Memory B cell (primary cell): ENCODE measurements at regions not wholly inside any gene's neighbourhood (a gene's known extent, or its start where the extent isn't known, plus 50 kb on each side); places are given as distances from the start of the nearest gene placed in this dataset.

ENCODE experiments used
- ATAC-seq: fragments of 150-1000 bp; cut with Tn5 transposase; 2 replicates; pipeline ENCODE4 v1.10.0; 2021; ENCODE audit warnings: low read depth, mild to moderate bottlenecking, moderate library complexity
- DNase-seq, 2 donors: peaks; one replicate each; pipeline ENCODE4 v3.0.0; 2022; ENCODE audit warnings: low spot score in 2 of 2
- H3K27ac Mint-ChIP-seq: one replicate; pipeline ENCODE4 v1.8.0; 2022; ENCODE audit warnings: mild to moderate bottlenecking, moderate library complexity, mixed read lengths
- H3K27me3 Mint-ChIP-seq: one replicate; pipeline ENCODE4 v1.8.0; 2022; ENCODE audit warnings: mixed read lengths
- H3K36me3 Mint-ChIP-seq: one replicate; pipeline ENCODE4 v1.8.0; 2022; ENCODE audit warnings: mild to moderate bottlenecking, mixed read lengths
- H3K4me1 Mint-ChIP-seq: one replicate; pipeline ENCODE4 v1.8.0; 2022; ENCODE audit warnings: mixed read lengths
- H3K4me3 Mint-ChIP-seq: one replicate; pipeline ENCODE4 v1.8.0; 2022; ENCODE audit warnings: mild to moderate bottlenecking, moderate library complexity, mixed read lengths
- H3K9me3 Mint-ChIP-seq: one replicate; pipeline ENCODE4 v1.8.0; 2022; ENCODE audit warnings: mixed read lengths

DNA sequence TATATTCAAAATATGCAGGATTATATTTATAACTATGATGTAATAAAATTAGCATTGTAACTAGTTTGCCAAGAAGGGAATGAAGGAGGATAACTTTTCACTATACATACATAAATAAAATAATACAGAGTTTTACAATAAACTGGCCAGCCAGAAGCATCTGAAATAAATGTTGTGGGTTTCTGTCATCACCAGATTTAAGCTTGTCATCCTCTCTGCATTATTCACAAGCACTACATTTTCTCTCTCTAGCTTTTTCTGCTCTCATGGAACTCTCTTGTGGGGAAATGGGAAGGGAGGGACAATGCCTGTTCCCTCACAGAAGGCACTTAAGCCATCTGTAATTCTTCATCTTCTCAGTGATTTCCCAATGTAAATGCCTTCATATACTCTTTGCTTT is 626.8 kb downstream of the SEMA5A start:
- Mint-ChIP-seq H3K4me1 (peaks cover 4% of the 10 kb centered on the region), H3K27ac (no peak overlapping the region), H3K27me3 (no peaks in the 10 kb centered on the region), H3K9me3 (peaks cover 10% of the 10 kb centered on the region), H3K4me3 (no peak overlapping the region), H3K36me3 (no peaks in the 10 kb centered on the region)
- ATAC-seq (no peak), DNase-seq (no peak)

- no peak for ATAC-seq
- H3K9me3 Mint-ChIP-seq = peaks cover 11% of the 10 kb centered on the region
- H3K4me3 Mint-ChIP-seq = no peak overlapping the region
- no peaks in the 10 kb centered on the region for H3K4me1 Mint-ChIP-seq
- no peaks in the 10 kb centered on the region for H3K36me3 Mint-ChIP-seq
- no peak for DNase-seq
- H3K27me3 Mint-ChIP-seq = no peaks in the 10 kb centered on the region
- no peak overlapping the region for H3K27ac Mint-ChIP-seq
These were observed 622.3 kb downstream of the SEMA5A start for GRCh38 chr5:8923526-8923925.

DNA sequence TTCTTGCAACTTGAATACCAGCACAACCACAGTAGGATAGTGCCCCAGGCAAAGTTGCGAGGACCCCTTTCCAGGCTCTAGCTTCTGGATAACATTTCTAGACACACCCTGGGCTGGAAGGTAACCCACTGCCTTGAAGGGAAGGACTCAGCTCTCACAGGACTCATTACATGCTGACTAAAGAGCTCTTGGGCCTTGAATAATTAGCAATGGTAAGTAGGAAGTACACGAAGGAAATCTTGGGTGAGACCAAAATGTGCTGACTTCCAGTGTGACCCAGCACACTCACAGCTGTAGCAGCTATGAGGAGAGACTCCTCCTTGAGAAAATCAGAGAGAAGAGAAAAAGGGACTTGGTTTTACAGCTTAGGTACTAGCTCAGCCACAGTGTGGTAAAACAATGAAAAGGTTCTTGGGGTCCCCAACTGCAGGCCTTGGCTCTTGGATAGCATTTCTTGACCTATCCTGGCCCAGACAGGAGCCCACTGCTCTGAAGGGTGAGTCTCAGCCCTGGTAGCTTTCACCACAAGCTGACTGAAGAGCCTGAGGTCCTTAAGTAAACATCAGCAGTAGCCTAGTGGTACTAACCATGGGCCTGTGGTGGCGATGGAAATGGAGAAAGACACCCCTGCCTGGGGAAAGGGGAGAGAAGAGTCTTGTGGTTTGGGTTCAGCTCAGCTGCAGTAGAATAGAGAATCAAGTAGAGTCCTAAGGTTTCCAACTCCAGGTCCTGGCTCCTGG is 621.7 kb downstream of the SEMA5A start:
- Mint-ChIP-seq H3K9me3 (peaks cover 14% of the 10 kb centered on the region), H3K27me3 (no peaks in the 10 kb centered on the region), H3K4me3 (no peak overlapping the region), H3K27ac (no peak overlapping the region), H3K36me3 (no peaks in the 10 kb centered on the region), H3K4me1 (no peaks in the 10 kb centered on the region)
- no peak for ATAC-seq
- DNase-seq = no peak

DNA sequence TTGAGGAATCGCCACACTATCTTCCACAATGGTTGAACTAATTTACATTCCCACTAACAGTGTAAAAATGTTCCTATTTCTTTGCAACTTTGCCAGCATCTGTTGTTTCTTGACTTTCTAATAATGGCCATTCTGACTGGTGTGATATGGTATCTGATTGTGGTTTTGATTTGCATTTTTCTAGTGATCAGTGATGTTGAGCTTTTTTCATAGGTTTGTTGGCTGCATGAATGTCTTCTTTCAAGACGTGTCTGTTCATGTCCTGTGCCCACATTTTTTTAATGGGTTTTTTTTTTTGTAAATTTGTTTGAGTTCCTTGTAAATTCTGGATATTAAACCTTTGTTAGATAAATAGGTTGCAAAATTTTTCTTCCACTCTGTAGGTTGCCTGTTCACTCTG is 615.9 kb downstream of the SEMA5A start:
- Mint-ChIP-seq H3K4me3 (no peak overlapping the region), H3K27me3 (no peaks in the 10 kb centered on the region), H3K4me1 (no peaks in the 10 kb centered on the region), H3K27ac (no peak overlapping the region), H3K9me3 (peaks cover 6% of the 10 kb centered on the region), H3K36me3 (no peaks in the 10 kb centered on the region)
- DNase-seq (no peak), ATAC-seq (no peak)

DNA sequence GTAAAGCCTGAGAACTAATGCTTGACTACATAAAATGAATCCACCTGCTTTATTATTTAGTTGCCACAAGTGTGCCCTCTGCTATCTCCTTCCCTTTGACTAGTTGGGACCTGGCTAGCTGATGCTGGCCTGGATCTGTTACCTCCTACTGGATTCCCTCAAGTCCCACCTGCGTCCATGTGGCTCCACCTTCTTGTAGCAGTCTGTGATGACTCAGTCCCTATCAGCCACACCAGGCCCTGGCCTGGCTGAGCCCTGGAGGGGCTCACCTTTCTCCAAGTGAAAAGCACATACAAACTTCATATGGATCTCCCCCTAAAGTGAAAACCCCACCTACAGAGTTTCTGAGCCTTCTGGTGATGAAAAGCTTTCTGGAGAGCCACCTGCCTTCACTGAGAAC is 611.4 kb downstream of the SEMA5A start:
- no peak for DNase-seq
- no peak overlapping the region for H3K4me3 Mint-ChIP-seq
- no peaks in the 10 kb centered on the region for H3K4me1 Mint-ChIP-seq
- ATAC-seq = no peak
- H3K27ac Mint-ChIP-seq = no peak overlapping the region
- H3K9me3 Mint-ChIP-seq = no peaks in the 10 kb centered on the region
- H3K27me3 Mint-ChIP-seq = no peaks in the 10 kb centered on the region
- no peaks in the 10 kb centered on the region for H3K36me3 Mint-ChIP-seq

DNA sequence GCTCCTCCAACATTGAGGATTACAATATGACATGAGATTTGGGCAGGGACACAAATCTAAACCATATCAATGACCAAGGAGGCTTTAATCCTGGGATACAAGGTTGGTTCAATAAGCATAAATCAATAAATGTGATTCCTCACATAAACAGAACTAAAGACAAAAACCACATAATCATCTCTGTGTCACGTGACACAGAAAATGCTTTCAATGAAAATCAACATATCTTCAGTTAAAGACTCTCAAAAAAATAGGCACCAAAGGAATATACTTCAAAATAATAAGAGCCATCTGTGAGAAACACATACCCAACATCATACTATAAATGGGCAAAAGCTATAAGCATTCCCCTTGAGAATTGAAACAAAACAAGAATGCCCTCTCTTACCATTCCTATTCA is 604.9 kb downstream of the SEMA5A start:
- no peak overlapping the region for H3K4me3 Mint-ChIP-seq
- no peaks in the 10 kb centered on the region for H3K36me3 Mint-ChIP-seq
- H3K9me3 Mint-ChIP-seq = peaks cover 9% of the 10 kb centered on the region
- H3K27ac Mint-ChIP-seq = no peak overlapping the region
- DNase-seq (no peak), ATAC-seq (no peak)
- no peaks in the 10 kb centered on the region for H3K27me3 Mint-ChIP-seq
- H3K4me1 Mint-ChIP-seq = no peaks in the 10 kb centered on the region

DNA sequence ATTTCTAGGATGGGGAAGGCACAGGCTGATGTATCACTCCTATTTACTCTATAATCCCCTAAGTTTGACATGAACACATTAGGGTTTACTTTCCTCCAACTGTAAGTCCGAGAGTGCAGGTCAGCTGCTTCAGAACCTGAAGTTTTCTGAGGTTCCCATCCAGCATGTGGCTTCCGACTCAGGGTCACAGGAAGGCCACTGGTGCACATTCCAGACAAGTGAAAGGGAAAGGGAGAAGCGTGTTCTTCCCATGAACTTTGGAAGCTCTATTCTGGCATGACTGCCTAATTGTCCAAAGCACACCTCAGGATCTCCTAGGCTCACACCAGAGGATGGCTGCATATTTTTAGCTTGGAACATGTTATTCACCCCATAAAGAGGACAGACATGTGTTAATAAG is 602.6 kb downstream of the SEMA5A start:
- no peak for DNase-seq
- Mint-ChIP-seq H3K4me1 (no peaks in the 10 kb centered on the region), H3K27ac (no peak overlapping the region), H3K36me3 (no peaks in the 10 kb centered on the region), H3K9me3 (peaks cover 9% of the 10 kb centered on the region), H3K27me3 (no peaks in the 10 kb centered on the region), H3K4me3 (no peak overlapping the region)
- no peak for ATAC-seq

- H3K36me3 Mint-ChIP-seq = no peaks in the 10 kb centered on the region
- no peaks in the 10 kb centered on the region for H3K4me1 Mint-ChIP-seq
- H3K27ac Mint-ChIP-seq = no peak overlapping the region
- no peak overlapping the region for H3K4me3 Mint-ChIP-seq
- H3K27me3 Mint-ChIP-seq = no peaks in the 10 kb centered on the region
- DNase-seq (no peak), ATAC-seq (no peak)
- peaks cover 9% of the 10 kb centered on the region for H3K9me3 Mint-ChIP-seq
These were observed 601.9 kb downstream of the SEMA5A start for GRCh38 chr5:8944005-8944404.

DNA sequence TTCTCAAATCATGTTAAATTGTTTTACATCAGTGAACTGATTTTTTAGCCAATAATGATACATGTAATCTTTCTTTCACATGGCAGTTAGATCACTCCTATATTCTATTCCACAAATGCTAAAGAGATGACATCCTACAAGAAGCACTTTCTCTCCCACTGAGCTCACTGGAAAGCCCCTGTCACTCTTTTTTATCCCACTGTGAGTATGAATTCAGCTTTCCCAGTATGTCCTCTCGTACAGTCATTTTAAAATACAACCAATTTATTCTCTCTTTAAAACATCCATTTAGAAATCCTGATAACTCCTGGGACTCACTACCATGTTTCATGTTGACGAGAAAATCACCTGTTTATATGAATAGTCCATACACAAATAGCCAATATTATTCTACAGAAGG is 599.9 kb downstream of the SEMA5A start:
- Mint-ChIP-seq H3K27me3 (no peaks in the 10 kb centered on the region), H3K4me3 (no peak overlapping the region)

DNA sequence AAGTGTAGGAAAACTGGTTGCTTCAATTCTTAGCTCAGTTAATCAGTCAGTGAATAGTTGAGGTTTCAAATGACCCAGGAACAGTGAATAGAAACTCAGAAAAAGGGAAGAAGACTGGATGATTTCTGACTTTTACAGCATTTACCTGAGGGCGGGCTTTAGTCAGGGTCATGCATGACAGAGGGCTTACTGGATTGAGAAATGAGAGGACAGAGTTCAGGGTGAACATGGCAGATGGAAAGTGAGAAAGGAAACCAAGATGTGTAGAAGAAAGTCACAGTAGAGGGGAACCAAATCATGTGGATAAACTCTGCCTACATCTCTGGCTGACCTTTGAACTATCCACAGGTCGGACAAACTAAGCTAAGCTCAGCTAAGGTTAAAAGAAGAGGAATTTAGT is 596.0 kb downstream of the SEMA5A start:
- Mint-ChIP-seq H3K4me1 (no peaks in the 10 kb centered on the region), H3K36me3 (no peaks in the 10 kb centered on the region), H3K9me3 (peaks cover 8% of the 10 kb centered on the region), H3K4me3 (no peak overlapping the region), H3K27me3 (no peaks in the 10 kb centered on the region), H3K27ac (no peak overlapping the region)
- ATAC-seq (no peak), DNase-seq (no peak)

More for the DNA sequence above, 599.9 kb downstream of the SEMA5A start:
- Mint-ChIP-seq H3K36me3 (no peaks in the 10 kb centered on the region), H3K27ac (no peak overlapping the region), H3K4me1 (no peaks in the 10 kb centered on the region), H3K9me3 (peaks cover 5% of the 10 kb centered on the region)
- no peak for DNase-seq
- ATAC-seq = no peak

GRCh38 chr5:8952147-8952546 is 593.7 kb downstream of the SEMA5A start:
- Mint-ChIP-seq H3K4me3 (no peak overlapping the region), H3K9me3 (peaks cover 9% of the 10 kb centered on the region), H3K27me3 (no peaks in the 10 kb centered on the region), H3K27ac (no peak overlapping the region), H3K36me3 (no peaks in the 10 kb centered on the region), H3K4me1 (no peaks in the 10 kb centered on the region)
- DNase-seq (no peak), ATAC-seq (no peak)

DNA sequence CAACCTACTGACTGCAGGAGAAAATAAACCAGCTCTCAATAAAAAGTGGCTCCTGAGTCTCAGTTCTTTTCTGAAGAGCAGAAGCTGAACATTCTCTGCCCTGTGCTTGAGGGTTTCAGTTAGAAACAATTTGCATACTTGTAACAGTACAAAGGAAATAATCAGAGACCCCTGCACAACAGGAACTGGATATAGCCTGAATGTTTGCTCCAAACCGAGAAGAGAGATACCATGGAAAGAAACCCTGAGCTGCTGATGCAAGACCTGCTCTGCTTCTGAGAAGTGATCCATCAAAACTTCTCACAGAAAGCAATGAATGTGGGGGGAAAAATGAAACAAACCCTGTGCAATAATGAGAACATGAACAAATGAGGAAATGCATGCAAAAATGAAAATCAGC is 592.9 kb downstream of the SEMA5A start:
- Mint-ChIP-seq H3K36me3 (no peaks in the 10 kb centered on the region), H3K27me3 (no peaks in the 10 kb centered on the region), H3K27ac (no peak overlapping the region), H3K4me3 (no peak overlapping the region), H3K4me1 (no peaks in the 10 kb centered on the region), H3K9me3 (peaks cover 9% of the 10 kb centered on the region)
- ATAC-seq (no peak), DNase-seq (no peak)

- ATAC-seq (no peak), DNase-seq (no peak)
- Mint-ChIP-seq H3K27me3 (no peaks in the 10 kb centered on the region), H3K4me1 (no peaks in the 10 kb centered on the region), H3K36me3 (no peaks in the 10 kb centered on the region), H3K4me3 (no peak overlapping the region), H3K9me3 (peaks cover 9% of the 10 kb centered on the region), H3K27ac (no peak overlapping the region)
These were observed 591.9 kb downstream of the SEMA5A start for GRCh38 chr5:8953911-8954438.

GRCh38 chr5:8954801-8955200 is 591.1 kb downstream of the SEMA5A start:
- DNase-seq (no peak), ATAC-seq (no peak)
- H3K4me3 Mint-ChIP-seq = no peak overlapping the region
- H3K4me1 Mint-ChIP-seq = no peaks in the 10 kb centered on the region
- no peaks in the 10 kb centered on the region for H3K27me3 Mint-ChIP-seq
- H3K36me3 Mint-ChIP-seq = no peaks in the 10 kb centered on the region
- peaks cover 8% of the 10 kb centered on the region for H3K9me3 Mint-ChIP-seq
- no peak overlapping the region for H3K27ac Mint-ChIP-seq

DNA sequence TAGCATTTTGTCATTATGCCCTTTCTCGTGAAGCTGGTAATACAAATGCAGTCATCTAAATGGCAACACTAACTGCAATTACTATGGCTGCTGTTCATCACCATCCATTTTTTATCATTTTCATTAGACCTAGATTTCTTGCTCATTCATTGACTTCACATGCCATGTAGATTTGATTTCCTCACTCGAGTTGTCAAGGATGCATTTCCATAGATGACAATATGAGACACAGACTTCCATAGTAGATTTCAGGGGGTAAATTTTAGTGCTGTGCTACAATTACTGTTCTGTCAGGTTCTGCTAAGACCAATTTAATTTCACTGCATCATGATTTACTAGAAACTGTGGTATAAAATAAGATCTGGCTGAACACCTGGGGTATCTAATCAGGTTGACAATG is 589.2 kb downstream of the SEMA5A start:
- no peaks in the 10 kb centered on the region for H3K36me3 Mint-ChIP-seq
- H3K4me1 Mint-ChIP-seq = no peaks in the 10 kb centered on the region
- no peak overlapping the region for H3K27ac Mint-ChIP-seq
- no peak overlapping the region for H3K4me3 Mint-ChIP-seq
- H3K9me3 Mint-ChIP-seq = peaks cover 6% of the 10 kb centered on the region
- ATAC-seq (no peak), DNase-seq (no peak)
- H3K27me3 Mint-ChIP-seq = no peaks in the 10 kb centered on the region
